Trophoblast cell (in vitro differentiated cells and primary cell): ENCODE measurements at regions not wholly inside any gene's neighbourhood (a gene's known extent, or its start where the extent isn't known, plus 50 kb on each side); places are given as distances from the start of the nearest gene placed in this dataset.

Source experiments
- DNase-seq, 2 donors: peaks; one replicate each; pipeline ENCODE4 v3.0.0-alpha.2; 2016
- H2AFZ ChIP-seq: 2 replicates; pipeline ENCODE4 v1.6.1; 2013; ENCODE audit warnings: low read length, moderate library complexity, mild to moderate bottlenecking; ENCODE audit not compliant: insufficient read depth, poor library complexity
- H2AK5ac ChIP-seq: 2 replicates; pipeline ENCODE4 v1.6.1; 2013; ENCODE audit warnings: mild to moderate bottlenecking, low read length
- H2BK120ac ChIP-seq: 2 replicates; pipeline ENCODE4 v1.6.1; 2013; ENCODE audit warnings: low read length, mild to moderate bottlenecking, moderate library complexity; ENCODE audit not compliant: insufficient read depth, poor library complexity
- H2BK12ac ChIP-seq: 2 replicates; pipeline ENCODE4 v1.6.1; 2013; ENCODE audit warnings: mild to moderate bottlenecking, low read length, moderate library complexity
- H2BK5ac ChIP-seq: 2 replicates; pipeline ENCODE4 v1.6.1; 2013; ENCODE audit warnings: low read length, low read depth, moderate library complexity, mild to moderate bottlenecking; ENCODE audit not compliant: poor library complexity
- H3K14ac ChIP-seq: 2 replicates; pipeline ENCODE4 v1.6.1; 2013; ENCODE audit warnings: mild to moderate bottlenecking, low read length
- H3K18ac ChIP-seq: 2 replicates; pipeline ENCODE4 v1.6.1; 2013; ENCODE audit warnings: mild to moderate bottlenecking, low read length
- H3K23ac ChIP-seq: 2 replicates; pipeline ENCODE4 v1.6.1; 2013; ENCODE audit warnings: low read length
- H3K27ac ChIP-seq: 2 replicates; pipeline ENCODE4 v1.5.1; 2013; ENCODE audit warnings: low read depth, mild to moderate bottlenecking, inconsistent platforms, low read length, moderate library complexity
- H3K27me3 ChIP-seq: 2 replicates; pipeline ENCODE4 v1.6.1; 2013; ENCODE audit warnings: inconsistent platforms, mild to moderate bottlenecking, low read length, moderate library complexity; ENCODE audit not compliant: insufficient read depth
- H3K36me3 ChIP-seq, 2 experiments: 1 replicate in 1 of 2; 2 replicates in 1 of 2; pipeline ENCODE4 v1.6.1; 2013; ENCODE audit warnings: low read length in 2 of 2, mild to moderate bottlenecking in 2 of 2, moderate library complexity in 1 of 2; ENCODE audit not compliant: insufficient read depth in 2 of 2, control insufficient read depth in 1 of 2
- H3K4ac ChIP-seq: 2 replicates; pipeline ENCODE4 v1.6.1; 2013; ENCODE audit warnings: low read depth, mild to moderate bottlenecking, low read length, moderate library complexity
- H3K4me1 ChIP-seq, 2 experiments: 1 replicate in 1 of 2; 2 replicates in 1 of 2; pipeline ENCODE4 v1.6.1; 2013; ENCODE audit warnings: low read length in 2 of 2, mild to moderate bottlenecking in 2 of 2, moderate library complexity in 1 of 2; ENCODE audit not compliant: insufficient read depth in 2 of 2, control insufficient read depth in 1 of 2
- H3K4me2 ChIP-seq: 2 replicates; pipeline ENCODE4 v1.6.1; 2013; ENCODE audit warnings: inconsistent platforms, mild to moderate bottlenecking, low read length, moderate library complexity
- H3K4me3 ChIP-seq: 2 replicates; pipeline ENCODE4 v1.5.1; 2013; ENCODE audit warnings: mild to moderate bottlenecking, low read depth, low read length, inconsistent platforms
- H3K79me1 ChIP-seq: one replicate; pipeline ENCODE4 v1.6.1; 2013; ENCODE audit warnings: low read length
- H3K79me2 ChIP-seq: 2 replicates; pipeline ENCODE4 v1.6.1; 2013; ENCODE audit warnings: low read length, mild to moderate bottlenecking; ENCODE audit not compliant: control insufficient read depth, insufficient read depth, poor library complexity
- H3K9ac ChIP-seq: 2 replicates; pipeline ENCODE4 v1.6.1; 2013; ENCODE audit warnings: mild to moderate bottlenecking, low read length
- H3K9me3 ChIP-seq: 2 replicates; pipeline ENCODE4 v1.6.1; 2013; ENCODE audit warnings: low read depth, mild to moderate bottlenecking, control low read depth, inconsistent platforms, low read length; ENCODE audit not compliant: insufficient read depth
- H4K12ac ChIP-seq: 2 replicates; pipeline ENCODE4 v1.6.1; 2013; ENCODE audit warnings: low read depth, mild to moderate bottlenecking, low read length, moderate library complexity
- H4K8ac ChIP-seq: 2 replicates; pipeline ENCODE4 v1.6.1; 2013; ENCODE audit warnings: low read depth, mild to moderate bottlenecking, low read length, moderate library complexity
- H4K91ac ChIP-seq: one replicate; pipeline ENCODE4 v1.6.1; 2013; ENCODE audit warnings: low read depth, mild to moderate bottlenecking, low read length, moderate library complexity
- WGBS: extraction: QIAGEN DNeasy Blood & Tissue Kit; methylation state at CpG from one replicate; pipeline ENCODE4 v1.1.7; 2013; ENCODE audit warnings: missing lambda C conversion rate; ENCODE audit not compliant: insufficient read length, insufficient coverage; ENCODE audit errors: extremely low coverage; 5-methylcytosine and 5-hydroxymethylcytosine counted together

DNA sequence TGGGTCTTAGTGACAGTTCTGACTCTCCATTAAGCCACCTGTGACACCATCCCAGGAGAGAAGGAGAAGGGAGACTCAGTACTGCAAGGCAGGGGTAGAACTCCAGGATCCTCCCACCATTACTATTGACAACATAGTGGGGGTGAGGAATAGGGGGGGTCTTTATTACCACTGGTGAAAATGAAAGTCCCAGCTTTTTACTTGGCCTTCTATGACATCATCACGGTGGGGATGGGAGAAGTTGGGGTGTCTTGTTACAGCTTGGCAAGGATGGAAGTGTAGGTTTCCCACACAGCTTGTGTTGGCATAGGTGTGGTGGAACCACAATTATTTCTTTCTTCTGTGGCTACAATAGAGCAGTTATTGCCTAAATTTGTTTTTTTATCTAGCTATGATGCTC lies 203.9 kb upstream of the DTNA start:
- Histone ChIP-seq H4K8ac (no peak overlapping the region), H3K4me2 (no peak overlapping the region), H2BK5ac (no peak overlapping the region), H3K4me1 (no peaks in the 10 kb centered on the region), H3K4ac (no peak overlapping the region), H3K36me3 (no peaks in the 10 kb centered on the region), H4K91ac (no peak overlapping the region), H3K18ac (no peak overlapping the region), H4K12ac (no peak overlapping the region), H3K27me3 (no peaks in the 10 kb centered on the region), H3K27ac (no peak overlapping the region), H3K79me1 (no peaks in the 10 kb centered on the region), H3K4me3 (no peak overlapping the region), H3K9me3 (no peaks in the 10 kb centered on the region), H2BK120ac (no peak overlapping the region), H3K23ac (no peak overlapping the region), H3K79me2 (no peaks in the 10 kb centered on the region), H3K14ac (no peak overlapping the region), H2AK5ac (no peak overlapping the region), H2AFZ (no peak overlapping the region), H3K9ac (no peak overlapping the region), H2BK12ac (no peak overlapping the region)
- DNase-seq, result no peak
- WGBS, result no CpG with 5 or more reads among the region's 1 CpG

DNA sequence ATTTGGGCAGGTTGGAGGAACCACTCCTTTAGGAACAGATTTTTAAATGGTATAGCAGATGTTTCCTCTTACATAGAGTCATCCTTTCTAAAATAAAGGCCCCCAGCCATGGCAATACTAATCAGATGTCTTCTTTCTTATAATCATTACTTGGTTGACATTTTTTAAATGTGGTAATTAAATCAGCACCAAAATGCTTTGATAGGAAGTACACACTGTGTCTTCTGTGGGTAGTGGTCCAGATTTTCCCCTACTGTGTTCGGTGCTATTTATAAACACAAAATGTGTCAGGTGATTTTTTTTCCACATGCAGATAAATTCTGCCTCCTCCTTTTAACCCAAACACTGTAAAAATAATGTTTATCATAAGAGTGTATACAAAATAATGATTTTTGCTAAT lies 200.9 kb upstream of the DTNA start:
- H3K79me1 ChIP-seq, result no peaks in the 10 kb centered on the region
- WGBS, result no CpG with 5 or more reads among the region's 1 CpG
- no peaks in the 10 kb centered on the region for H3K4me1 ChIP-seq
- no peaks in the 10 kb centered on the region for H3K79me2 ChIP-seq
- no peak overlapping the region for H4K91ac ChIP-seq
- H2BK120ac ChIP-seq, result no peak overlapping the region
- H3K27me3 ChIP-seq, result no peaks in the 10 kb centered on the region
- H3K9ac ChIP-seq, result no peak overlapping the region
- no peak overlapping the region for H3K14ac ChIP-seq
- H3K18ac ChIP-seq, result no peak overlapping the region
- H3K4me3 ChIP-seq, result no peak overlapping the region
- no peaks in the 10 kb centered on the region for H3K9me3 ChIP-seq
- no peak overlapping the region for H3K4ac ChIP-seq
- no peak overlapping the region for H3K4me2 ChIP-seq
- DNase-seq, result no peak
- H3K23ac ChIP-seq, result no peak overlapping the region
- no peak overlapping the region for H4K12ac ChIP-seq
- no peaks in the 10 kb centered on the region for H3K36me3 ChIP-seq
- H2BK12ac ChIP-seq, result no peak overlapping the region
- no peak overlapping the region for H2BK5ac ChIP-seq
- H2AFZ ChIP-seq, result no peak overlapping the region
- no peak overlapping the region for H2AK5ac ChIP-seq
- no peak overlapping the region for H4K8ac ChIP-seq
- H3K27ac ChIP-seq, result no peak overlapping the region

DNA sequence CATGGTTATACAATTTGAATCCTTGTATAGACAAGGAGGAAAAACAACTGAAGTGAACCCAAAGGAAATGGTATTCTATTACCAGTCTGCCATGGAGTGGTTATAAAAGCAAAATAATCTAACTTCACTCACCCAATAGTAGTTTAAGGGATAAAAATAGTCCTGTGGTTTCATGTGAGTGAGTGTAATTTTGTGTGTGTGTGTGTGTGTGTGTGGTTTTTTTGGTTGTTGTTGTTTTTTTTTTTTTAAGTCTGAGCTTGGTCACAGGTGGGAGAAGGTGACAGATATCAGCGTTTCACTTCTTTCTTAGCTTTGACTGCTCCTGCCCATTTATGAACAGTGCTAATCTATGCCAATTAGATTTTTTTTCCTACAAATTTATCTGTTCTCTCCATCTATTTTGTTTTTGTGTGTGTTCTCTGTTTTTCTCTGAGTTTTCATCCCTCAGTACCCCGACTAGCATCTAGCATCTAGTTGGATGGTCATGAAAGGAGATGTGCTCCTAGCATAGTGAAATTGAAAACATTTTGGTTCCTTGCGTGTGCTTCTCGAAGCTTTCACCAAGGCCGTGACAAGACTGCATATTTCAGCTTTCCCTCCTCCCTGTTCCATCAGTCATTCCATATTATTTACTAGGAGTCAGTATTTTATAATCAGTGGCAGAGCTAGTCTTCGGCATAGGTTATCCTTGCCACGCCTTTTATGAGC lies 200.1 kb upstream of the DTNA start:
- Histone ChIP-seq H3K9me3 (no peaks in the 10 kb centered on the region), H2BK12ac (no peak overlapping the region), H3K18ac (no peak overlapping the region), H2BK5ac (no peak overlapping the region), H4K12ac (no peak overlapping the region), H3K4me1 (no peaks in the 10 kb centered on the region), H3K4me3 (no peak overlapping the region), H3K14ac (no peak overlapping the region), H4K8ac (no peak overlapping the region), H3K4ac (no peak overlapping the region), H3K79me1 (no peaks in the 10 kb centered on the region), H2AK5ac (no peak overlapping the region), H4K91ac (no peak overlapping the region), H3K79me2 (no peaks in the 10 kb centered on the region), H3K27me3 (no peaks in the 10 kb centered on the region), H2AFZ (no peak overlapping the region), H2BK120ac (no peak overlapping the region), H3K36me3 (no peaks in the 10 kb centered on the region), H3K9ac (no peak overlapping the region), H3K4me2 (no peak overlapping the region), H3K23ac (no peak overlapping the region), H3K27ac (no peak overlapping the region)
- no CpG with 5 or more reads among the region's 7 CpGs for WGBS
- DNase-seq, result no peak

DNA sequence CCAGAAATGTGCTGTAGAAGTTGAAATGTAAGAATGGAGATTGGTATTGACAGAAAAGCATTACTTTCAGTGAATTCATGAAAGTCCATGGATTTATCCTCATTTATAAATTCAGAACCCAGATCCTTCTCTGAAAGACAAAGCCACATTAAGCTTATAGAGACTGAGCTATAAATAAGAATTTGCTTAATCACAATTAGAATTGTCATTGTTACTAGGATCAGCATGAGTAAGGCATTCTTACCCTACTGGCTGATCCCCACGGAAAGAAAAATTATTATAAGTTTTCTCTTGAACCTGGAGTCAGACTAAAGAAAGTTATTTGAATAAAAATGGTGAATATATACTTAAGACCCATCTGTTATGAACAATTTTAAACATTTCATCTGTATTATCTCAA lies 199.2 kb upstream of the DTNA start:
- WGBS, result no CpG with 5 or more reads among the region's 1 CpG
- Histone ChIP-seq H3K79me1 (no peaks in the 10 kb centered on the region), H3K4me3 (no peak overlapping the region), H2AFZ (no peak overlapping the region), H3K4me1 (no peaks in the 10 kb centered on the region), H3K14ac (no peak overlapping the region), H4K91ac (no peak overlapping the region), H4K8ac (no peak overlapping the region), H3K27ac (no peak overlapping the region), H3K4ac (no peak overlapping the region), H4K12ac (no peak overlapping the region), H3K18ac (no peak overlapping the region), H2BK5ac (no peak overlapping the region), H3K4me2 (no peak overlapping the region), H3K27me3 (no peaks in the 10 kb centered on the region), H3K9ac (no peak overlapping the region), H3K9me3 (no peaks in the 10 kb centered on the region), H2AK5ac (no peak overlapping the region), H3K23ac (no peak overlapping the region), H2BK12ac (no peak overlapping the region), H3K79me2 (no peaks in the 10 kb centered on the region), H3K36me3 (no peaks in the 10 kb centered on the region), H2BK120ac (no peak overlapping the region)
- no peak for DNase-seq
